GM03348 (cell line): ENCODE measurements at regions not wholly inside any gene's neighbourhood (a gene's known extent, or its start where the extent isn't known, plus 50 kb on each side); places are given as distances from the start of the nearest gene placed in this dataset.

ENCODE experiments used
- DNase-seq: peaks from one replicate; pipeline ENCODE4 v3.0.0; 2012; ENCODE audit warnings: low spot score

DNA sequence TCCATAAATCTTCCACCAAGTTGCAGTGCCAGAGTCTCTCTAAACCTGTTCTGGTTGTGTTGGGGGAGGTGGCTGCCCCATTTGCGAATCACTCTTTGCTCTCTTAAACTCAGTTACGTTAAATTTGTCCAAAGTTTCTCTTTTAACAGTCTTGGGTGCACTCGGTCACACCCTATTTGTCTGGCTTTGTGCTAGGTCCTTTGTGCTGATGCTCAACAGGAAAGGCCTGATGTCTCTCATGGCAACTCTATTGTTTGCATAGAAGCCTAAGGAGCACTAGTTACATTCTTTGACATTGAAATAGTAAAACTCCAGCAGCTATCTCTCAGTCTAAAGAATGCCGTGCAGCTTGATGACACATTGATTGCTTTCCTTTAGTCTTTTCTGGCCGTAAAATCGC is 105.1 kb downstream of the TRMT11 start:
- DNase-seq = no peak

DNA sequence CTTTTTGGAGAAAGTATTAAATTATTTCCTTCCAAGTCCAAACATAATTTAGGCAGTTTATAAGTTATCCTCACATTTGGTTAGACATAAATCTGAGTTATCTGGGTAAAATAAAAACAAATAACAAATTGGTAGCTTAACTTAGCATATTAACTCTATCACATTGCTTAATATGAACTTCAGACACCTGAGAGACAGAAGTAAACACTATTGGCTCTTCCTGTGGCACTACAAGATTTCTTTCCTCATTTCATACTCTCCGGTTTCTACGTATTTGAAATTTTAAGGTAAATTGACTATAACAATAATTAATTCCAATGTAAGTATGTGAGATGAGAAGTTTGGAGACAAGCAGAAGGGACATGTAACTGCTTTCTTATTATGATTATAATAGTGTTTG is 106.8 kb downstream of the TRMT11 start:
- DNase-seq = no peak

DNA sequence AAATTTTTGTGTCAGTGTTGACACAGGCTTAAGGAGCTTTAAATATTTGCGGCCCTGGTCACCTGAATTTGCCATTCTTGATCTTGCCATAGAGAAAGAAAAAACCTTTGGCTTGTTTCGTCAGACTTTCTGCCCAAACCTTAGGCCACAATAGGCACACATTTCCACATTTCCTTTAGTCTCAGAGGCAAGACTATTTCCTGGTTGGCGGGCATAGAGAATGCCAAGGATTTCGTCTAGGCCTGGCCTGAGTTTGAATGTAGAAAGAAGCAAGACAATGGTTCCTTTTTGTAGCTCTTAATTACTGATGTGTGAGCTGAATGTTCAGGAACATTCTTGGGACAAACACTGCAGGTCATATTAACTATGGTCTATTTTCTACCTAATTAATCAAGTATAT is 108.1 kb downstream of the TRMT11 start:
- no peak for DNase-seq

DNA sequence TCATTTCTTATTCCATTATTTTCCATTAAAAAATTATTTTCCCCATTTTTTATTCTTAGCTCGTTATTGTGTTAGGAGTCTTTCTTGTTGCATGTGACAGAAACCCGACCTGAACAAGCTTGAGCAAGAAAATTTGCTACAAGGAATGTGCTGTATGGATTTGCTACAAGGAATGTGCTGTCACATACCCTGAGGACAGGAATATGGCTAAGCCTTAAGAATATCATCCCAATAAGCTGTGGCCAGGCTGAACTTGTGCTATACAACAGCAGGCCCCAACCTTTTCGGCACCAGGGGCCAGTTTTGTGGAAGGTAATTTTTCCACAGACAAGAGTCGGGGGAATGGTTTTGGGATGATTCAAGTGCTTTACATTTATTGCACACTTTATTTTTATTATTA is 114.0 kb downstream of the TRMT11 start:
- no peak for DNase-seq

DNA sequence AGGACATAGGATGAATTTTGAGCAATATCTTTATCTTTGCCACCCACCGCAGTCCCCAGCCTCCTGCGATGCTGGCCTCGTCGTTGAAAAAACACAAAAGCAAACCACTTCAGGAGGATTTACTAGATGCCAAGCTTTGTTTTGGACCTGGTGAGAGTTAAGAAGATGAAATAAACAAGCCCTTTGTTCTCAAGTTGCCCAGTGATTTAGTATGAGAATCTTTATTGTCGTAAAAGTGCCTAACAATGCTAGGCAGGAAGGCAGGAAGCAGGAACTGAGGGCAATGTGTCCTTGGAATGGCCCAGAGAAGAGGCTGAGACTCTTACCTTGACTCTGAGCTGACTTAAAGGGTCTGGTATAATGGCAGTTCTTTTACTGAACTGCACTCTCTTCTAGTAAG is 116.0 kb downstream of the TRMT11 start:
- no peak for DNase-seq

DNA sequence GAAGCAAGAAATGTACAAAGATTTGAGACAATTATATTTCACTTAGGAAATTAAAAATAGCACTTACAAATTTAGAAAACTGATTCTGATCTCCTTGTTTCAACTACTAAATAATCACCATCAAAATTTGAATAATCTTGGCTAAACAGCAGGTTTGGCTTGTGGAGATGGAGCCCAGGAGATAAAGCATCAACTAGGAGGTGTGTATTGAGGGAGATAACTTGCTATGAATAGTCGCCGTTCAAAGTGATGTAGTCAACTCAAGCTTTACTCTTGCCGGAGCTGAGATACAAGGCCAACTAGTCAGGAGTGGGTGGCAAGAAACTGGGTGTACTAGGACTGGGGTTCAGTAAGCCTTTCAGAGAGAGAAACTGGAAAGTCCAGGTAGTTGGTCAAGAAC is 117.7 kb downstream of the TRMT11 start:
- DNase-seq = no peak

DNA sequence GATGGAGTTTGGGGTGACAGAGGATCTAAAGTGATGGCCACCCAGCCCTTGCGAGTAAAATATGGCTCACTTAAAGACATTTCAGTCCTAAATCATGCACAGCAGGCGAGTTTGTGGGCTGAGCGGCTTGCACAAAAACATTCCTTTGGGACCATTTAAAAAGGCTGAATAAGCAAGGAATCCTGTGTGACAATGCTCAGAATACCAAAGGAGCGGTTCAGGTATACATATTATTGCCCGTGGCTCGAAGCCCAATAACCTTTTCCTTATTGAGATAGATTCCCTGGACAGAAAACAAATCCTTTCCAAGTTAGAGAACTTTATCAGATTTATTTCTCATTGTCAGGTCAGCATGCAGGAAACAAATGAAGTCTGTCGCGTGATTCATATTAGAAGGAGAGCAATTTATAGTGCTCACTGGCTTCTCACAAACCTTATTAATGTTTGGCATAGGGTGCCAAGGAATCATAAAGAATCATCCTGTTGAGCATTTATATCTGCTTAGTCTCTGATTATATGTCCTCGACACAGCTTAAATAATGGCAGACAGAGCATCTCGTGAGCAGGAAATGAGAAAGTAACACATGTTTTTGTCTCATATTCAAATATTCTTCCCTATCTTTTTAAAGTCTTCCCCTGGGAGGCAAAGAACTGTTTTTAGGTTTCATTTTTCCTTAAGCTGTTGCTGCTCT is 121.3 kb downstream of the TRMT11 start:
- DNase-seq = no peak

DNA sequence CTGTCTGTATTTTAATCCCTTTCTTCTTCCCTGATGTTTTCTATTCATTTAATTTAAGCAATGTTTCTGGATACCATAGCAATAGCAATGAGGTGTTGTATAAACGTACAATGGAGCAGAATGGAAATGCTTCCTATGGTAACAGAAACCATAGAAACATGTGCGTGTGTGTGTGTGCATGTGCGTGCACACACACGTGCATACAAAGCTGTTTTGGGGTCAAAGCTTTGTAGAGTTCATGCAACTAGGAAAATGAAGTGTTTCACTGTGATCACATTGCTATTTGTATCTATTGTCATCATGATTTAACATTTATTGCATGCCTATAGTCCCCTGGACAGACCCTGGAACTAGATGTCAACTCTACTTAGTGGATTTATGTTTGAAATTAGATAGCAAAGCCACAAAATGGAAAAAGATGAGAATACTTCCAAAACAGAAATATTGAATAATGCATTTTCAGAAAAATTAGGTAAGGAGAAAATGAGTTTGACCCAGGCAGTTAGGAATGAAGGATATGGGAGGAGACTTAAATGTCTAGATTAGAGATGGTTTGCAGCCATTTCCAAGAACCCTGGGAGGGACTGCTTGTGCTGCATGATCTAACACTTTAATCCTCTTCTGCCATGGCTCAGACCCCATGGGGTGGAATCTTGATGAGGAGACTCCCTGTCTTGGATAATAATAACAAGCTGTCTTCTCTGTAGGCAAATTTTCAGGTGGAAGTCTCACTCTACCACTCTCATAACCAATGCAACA is 124.4 kb downstream of the TRMT11 start:
- DNase-seq = no peak

DNA sequence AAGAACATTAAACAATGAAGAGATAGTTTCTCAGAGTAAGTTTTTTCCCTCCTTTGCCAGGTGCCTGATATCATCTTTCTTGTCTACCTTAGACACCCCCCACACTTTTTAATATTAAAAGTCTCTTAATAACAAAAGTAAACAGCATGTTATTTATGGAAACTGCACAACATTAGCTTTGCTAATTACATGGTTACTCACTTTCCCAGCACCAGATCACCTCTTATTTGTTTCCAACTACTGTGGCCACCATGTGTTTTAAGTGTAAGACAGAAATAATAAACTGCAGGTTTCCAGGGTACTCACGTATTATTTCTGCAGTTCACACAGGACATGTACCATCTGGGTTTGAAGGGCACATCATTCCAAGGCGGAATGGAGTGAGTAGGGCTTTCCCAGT is 125.0 kb downstream of the TRMT11 start:
- no peak for DNase-seq

DNA sequence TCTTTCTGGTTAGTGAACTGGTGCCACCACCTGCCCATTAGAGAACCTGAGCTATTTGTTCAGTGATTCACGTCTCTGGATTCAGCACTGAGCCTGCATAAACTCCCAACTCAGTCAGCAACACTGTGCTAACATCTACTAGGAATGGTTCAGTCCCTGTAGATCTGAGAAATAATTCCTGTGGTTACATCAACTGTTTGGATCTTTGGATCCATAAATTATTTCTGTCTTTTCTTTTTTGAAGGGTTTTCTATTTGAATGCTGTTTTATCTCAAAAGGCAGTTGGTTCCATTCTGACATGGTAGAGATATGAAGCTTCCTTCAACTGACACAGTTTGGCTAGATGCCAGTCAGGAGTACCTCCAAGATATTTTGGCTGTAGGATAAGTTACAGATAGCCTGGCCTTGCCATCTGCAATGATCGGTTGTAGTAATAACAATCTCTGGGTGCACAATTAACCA is 125.9 kb downstream of the TRMT11 start:
- no peak for DNase-seq

DNA sequence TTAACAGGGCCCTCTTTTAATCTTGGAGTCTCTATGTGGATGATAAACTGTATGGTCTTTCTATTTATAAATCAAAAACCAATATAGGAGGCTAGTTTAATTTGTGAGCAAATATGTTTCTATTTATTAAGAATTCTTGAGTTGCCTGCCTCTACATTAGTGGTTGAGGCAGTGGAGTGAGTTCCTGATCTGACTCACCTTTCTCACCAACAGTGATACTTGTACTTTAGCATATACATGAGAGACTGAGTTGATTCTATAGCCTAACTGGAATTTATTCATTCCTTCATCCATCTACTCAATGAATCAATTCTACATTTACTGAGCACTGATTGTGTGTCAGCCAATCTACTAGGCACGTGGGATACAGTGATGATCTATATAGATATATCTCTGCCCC is 126.9 kb downstream of the TRMT11 start:
- no peak for DNase-seq

DNA sequence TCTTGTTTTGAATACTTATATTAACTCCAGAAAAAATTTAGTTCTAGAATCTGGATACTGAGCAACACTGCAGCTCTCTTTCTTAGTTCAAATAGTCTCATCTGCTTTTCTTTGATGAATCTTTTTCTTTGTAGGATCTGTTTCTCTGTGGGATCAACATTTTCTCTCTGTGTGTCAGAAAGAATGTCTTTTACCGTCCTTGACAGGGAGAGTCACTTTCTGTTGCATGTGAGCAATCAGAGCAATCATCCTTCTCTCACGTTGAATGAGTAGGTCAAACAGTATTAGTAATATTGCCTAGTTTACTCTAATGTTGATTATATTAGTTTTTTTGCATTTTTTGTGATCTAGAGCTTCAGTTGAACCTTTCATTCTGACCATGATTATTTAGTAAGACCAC is 130.9 kb downstream of the TRMT11 start:
- DNase-seq = no peak

DNA sequence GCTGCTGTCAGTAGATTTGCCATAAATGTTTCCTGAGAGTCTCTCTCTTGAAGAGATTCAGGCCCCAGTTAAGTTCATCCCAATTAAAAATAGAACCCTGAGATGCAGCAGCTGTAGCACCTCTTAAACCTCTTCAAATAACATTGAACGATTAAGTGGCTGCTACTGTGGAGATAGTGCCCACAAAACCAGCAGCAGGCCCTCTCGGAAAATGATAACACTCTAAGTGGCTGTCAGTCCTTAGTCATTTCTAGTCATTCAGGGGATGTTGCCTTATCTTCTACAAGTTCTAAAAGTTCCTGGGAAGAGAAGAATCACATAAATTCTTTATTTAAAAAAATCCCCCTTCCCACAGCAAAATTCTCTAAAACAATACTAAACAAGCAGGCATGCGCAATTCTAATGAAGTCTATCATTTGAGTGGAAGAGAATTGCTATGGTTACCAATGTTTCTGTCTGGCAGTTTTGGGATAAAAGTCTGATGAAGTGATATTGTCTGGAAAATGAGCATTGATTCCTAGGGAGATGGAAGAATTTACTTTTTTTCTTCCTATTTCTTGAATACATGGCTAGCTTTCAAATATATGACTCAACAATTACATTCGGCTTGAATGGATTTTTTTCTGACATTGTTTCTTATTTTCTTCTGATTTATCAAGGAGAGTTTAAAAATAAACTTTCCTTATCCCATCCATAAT is 131.9 kb downstream of the TRMT11 start:
- DNase-seq = no peak

DNA sequence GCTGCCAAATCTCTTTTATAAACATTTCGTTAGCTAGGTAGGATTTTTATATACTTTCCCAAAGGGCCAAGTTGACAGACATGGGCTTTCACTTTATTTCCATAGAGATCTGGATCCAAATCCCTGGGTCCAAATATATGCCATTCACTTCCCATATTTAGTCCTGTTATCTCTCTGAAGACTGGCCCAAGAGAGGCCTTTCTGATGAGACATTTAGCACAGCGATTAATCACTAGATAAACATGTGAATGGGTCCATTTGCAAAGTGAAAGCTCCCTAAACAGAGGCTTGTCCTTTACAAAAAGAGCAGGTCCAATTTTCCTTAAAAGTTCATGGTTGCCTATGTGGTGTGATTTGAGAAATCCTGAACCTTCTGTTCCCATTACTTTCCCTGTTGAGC is 132.6 kb downstream of the TRMT11 start:
- no peak for DNase-seq

DNA sequence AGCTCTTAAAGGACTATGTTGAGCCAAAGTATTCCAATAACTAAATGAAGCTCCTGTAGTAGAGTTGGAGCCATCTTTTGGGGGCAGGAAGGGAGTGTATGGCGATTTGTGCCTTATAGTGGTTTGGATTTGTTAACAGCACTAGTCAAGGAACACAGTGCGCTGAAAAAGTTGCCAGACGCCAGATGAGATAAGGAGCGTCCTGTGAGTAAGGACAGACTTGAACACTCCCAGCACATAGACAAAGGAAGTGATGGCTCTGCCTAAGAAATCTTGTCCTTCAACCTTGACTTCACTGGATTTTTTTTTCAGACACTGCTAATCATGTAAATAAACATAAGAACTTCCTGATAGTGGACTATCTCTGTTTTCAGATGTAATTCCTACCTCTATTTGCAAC is 136.9 kb downstream of the TRMT11 start:
- DNase-seq = no peak

DNA sequence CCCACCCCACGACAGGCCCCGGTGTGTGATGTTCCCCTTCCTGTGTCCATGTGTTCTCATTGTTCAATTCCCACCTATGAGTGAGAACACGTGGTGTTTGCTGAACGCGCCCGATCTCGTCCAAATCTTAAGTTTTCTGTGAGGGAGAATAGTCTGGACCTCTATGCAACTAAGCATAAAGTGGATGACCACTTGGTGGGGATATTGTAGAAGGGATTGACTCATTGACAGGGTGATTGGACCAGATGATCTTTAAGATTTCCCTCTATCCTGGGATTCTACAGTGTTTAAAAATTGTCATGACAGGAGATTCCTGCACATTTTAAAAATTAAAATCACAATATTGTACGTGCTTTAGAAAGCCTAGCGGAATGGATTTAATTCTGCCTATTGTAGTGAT is 141.3 kb downstream of the TRMT11 start:
- DNase-seq = no peak

DNA sequence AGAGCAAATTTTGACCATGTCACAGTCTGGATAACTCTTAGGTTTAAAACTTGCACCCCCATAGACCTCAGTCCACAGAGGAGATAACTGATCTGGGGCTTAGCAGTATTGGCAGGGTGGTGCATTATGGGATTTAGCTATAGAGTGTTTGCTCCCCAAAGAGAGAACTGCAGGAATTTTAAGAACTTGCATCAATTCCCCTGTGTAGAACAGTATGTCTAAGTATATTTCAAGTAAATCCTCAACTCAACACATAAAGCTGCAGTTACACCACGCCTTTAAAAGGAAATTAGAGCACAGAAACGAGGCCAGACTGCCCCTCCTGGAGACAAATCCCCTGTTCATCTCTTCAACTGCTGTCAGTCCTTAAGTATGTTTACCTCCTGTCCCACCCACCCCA is 144.9 kb downstream of the TRMT11 start:
- no peak for DNase-seq

DNA sequence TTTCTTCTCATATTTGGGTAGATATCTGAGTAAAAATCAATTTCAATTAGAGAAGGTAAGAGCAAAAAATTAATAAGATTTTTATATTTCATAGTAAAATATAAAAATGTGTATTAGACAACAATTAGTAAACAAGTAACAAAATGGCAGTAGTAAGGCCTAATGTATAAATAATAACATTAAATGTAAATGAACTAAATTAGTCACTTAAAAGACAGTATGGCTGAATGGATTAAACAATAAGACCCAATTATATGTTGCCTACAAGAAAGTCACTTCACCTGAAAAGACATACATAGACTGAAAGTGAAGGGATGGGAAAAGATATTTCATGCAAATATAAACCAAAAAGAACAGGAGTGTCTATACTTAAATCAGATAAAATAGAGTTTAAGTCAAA is 147.6 kb downstream of the TRMT11 start:
- DNase-seq = no peak

DNA sequence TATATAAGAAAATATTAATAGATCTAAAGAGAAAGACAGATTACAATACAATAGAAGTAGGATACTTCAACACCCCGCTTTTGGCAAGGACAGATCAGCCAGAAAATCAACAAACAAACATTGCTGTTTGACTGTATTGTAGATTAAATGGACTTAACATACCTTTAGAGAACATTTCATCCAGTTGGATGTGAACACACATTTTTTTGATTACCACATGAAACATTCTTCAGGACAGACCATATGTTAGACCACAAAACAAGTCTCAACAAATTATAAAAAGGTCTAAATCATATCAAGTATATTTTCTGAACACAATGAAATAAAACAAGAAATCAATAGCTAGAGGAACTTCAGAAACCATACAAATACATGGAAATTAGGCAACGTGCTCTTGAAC is 148.2 kb downstream of the TRMT11 start:
- DNase-seq = no peak

DNA sequence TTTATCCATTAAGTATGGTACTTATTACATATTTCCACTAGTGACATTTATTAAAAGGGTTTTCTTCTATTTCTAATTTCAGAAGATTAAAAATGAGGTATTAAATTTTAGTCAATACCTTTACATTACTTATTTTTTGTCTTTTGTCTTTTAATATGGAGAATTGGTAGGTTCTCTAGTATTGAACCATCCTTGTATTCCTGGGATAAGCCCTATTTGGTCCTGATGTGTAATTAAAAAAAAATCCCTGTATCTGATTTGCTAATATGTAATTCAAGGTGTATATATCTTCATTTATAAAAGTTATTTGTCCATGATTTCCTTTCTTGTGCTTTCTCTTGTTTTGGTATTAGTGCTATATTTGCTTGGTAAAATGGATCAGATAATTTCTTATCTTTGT is 153.7 kb downstream of the TRMT11 start:
- no peak for DNase-seq

DNA sequence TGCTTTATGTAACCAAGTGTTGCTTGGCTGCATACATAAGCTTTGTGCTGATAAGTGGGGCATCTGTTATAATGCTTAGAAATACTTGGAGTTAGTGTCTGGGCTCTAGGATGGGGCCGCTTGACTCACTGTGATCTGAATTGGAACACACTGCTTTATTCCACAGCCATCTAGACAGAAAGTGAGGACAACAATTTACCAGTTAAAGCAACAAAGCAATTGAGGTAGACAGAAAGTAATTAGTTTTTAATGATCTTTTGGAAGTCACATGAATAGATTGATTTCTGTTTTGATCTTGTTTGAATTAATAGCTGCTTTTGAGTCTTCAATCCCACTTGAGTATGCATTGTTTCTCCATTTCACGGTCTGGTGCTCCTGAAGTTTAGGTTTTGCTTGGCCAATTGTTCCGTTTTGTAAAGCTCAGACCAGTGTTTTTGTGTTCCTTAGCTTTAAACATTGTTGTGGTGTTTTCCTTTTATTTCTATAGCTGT is 157.5 kb downstream of the TRMT11 start:
- DNase-seq = no peak

DNA sequence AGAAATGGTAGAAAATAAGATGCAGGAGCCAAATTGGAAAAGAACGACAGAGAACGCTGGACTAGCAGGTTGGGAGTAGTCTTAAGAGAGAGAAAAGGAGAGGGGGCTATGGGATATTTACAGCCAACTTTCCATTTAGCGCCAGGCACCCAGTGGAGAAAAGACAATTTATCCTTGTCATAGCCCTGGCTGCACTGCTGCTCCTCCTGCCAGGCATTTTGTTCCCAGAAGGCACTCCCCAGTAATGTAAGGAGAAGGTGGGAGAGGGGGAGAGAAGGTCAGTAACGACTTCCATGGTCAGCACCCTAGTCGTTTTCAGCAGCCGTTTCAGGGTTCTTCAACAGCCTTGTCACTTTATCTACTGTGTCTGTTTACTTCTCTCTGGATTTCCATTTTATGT is 159.0 kb downstream of the TRMT11 start:
- no peak for DNase-seq

DNA sequence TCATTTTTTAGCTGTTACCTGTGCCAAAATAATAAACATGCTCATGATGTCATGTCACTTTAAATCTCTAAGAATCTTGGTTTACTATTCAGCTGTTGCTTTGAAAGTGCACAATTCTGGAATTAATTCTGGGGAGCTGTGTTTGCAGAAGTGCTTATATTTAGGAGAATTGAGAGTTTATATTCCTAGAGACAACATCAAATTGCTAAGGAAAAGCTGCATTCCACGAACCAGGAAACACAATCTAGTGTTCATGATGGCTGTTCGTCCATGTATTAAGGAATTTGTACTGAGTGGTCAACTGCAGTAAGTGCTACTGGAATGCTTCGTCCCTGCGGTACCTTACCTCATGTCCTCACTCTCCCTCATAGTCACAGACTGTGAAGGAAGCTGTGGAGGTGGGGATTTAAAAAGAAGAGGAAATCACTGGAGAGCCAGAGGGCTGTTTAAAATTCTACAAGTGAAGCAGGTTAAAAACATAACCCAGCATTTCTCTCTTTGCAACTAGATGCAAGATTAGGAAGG is 161.0 kb downstream of the TRMT11 start:
- DNase-seq = no peak
